Spleen (tissue), 11 donors: ENCODE measurements at regions not wholly inside any gene's neighbourhood (a gene's known extent, or its start where the extent isn't known, plus 50 kb on each side); places are given as distances from the start of the nearest gene placed in this dataset.

Source experiments
- DNase-seq: peaks from one replicate; pipeline ENCODE4 v3.0.0-alpha.2; 2020
- H3K27ac ChIP-seq, 8 donors: fragments of 200-600 bp; sonication (generic) in 7 of 8; 1 replicate in 4 of 8; 2 replicates in 4 of 8; pipeline versions ENCODE4 v1.5.0 to v1.8.0; 2016 to 2021; ENCODE audit warnings: inconsistent platforms in 4 of 8, mild to moderate bottlenecking in 4 of 8, moderate library complexity in 1 of 8
- H3K27me3 ChIP-seq, 7 donors: fragments of 200-600 bp; sonication (generic) in 6 of 7; replicated peaks in 1 of 7; 1 replicate in 4 of 7; 2 replicates in 3 of 7; pipeline versions ENCODE4 v1.5.0 to v1.8.0; 2016 to 2021; ENCODE audit warnings: inconsistent platforms in 3 of 7, mild to moderate bottlenecking in 1 of 7
- H3K36me3 ChIP-seq, 6 donors: fragments of 200-600 bp; sonication (generic) in 5 of 6; 1 replicate in 4 of 6; 2 replicates in 2 of 6; pipeline versions ENCODE4 v1.5.0 to v1.8.0; 2016 to 2021; ENCODE audit warnings: inconsistent platforms in 2 of 6
- H3K4me1 ChIP-seq, 6 donors: fragments of 200-600 bp; sonication (generic) in 5 of 6; 1 replicate in 3 of 6; 2 replicates in 3 of 6; pipeline versions ENCODE4 v1.5.0 to v1.8.0; 2016 to 2021; ENCODE audit warnings: inconsistent platforms in 3 of 6
- H3K4me3 ChIP-seq, 8 donors: fragments of 200-600 bp; sonication (generic) in 7 of 8; 1 replicate in 4 of 8; 2 replicates in 4 of 8; pipeline versions ENCODE4 v1.5.0 to v1.8.0; 2016 to 2021; ENCODE audit warnings: inconsistent platforms in 4 of 8, mild to moderate bottlenecking in 4 of 8, moderate library complexity in 2 of 8
- H3K9me3 ChIP-seq, 8 donors: fragments of 200-600 bp; sonication (generic) in 7 of 8; 1 replicate in 4 of 8; 2 replicates in 4 of 8; pipeline versions ENCODE4 v1.5.0 to v1.8.0; 2016 to 2021; ENCODE audit warnings: inconsistent platforms in 4 of 8
- POLR2A ChIP-seq, 3 donors: fragments of 450-650 bp; IDR thresholded peaks; one replicate each; pipeline ENCODE4 v1.5.1; 2017; ENCODE audit warnings: antibody characterized with exemption in 3 of 3, mild to moderate bottlenecking in 1 of 3
- POLR2AphosphoS5 ChIP-seq, 3 donors: sonication (generic); formaldehyde crosslinking; IDR thresholded peaks; one replicate each; pipeline ENCODE4 v1.5.1; 2017; ENCODE audit warnings: antibody characterized with exemption in 3 of 3
- WGBS, 5 donors: extraction: QIAGEN DNeasy Blood & Tissue Kit in 3 of 5; methylation state at CpG; one replicate each; pipeline versions ENCODE4 v1.1.5 to v1.1.7; 2013 to 2018; 5-methylcytosine and 5-hydroxymethylcytosine counted together
- intact Hi-C: fragments of 100-400 bp; cut with DNase I; formaldehyde crosslinking; loops from one replicate; pipeline ENCODE4 v1.15.0; 2023; ENCODE audit warnings: low total_unique reads
- TF ChIP-seq, protein P1 (sequence below), 11 experiments: fragments of 200-600 bp in 7 of 11; fragments of 450-650 bp in 4 of 11; sonication (generic) in 4 of 11; IDR thresholded peaks in 8 of 11; conservative IDR thresholded peaks in 3 of 11; 1 replicate in 7 of 11; 2 replicates in 4 of 11; pipeline versions ENCODE4 v1.4.0 to v1.8.0; 2016 to 2021; ENCODE audit warnings: antibody characterized with exemption in 11 of 11, inconsistent platforms in 4 of 11, mild to moderate bottlenecking in 1 of 11
- donor health status: healthy with polysubstance abuse.
- donor health status: DM: no; HTN: no; CAD: no; lungs with moderate emphysema.
- donor health status: DM: no; HTN: no; CAD: no.
- donor health status: Bipolar disorder and iron deficiency.
- donor health status: healthy.
- donor health status: DM: no; HTN: no; CAD: no.
- donor health status: DM: yes; HTN: yes; CAD: no.

DNA sequence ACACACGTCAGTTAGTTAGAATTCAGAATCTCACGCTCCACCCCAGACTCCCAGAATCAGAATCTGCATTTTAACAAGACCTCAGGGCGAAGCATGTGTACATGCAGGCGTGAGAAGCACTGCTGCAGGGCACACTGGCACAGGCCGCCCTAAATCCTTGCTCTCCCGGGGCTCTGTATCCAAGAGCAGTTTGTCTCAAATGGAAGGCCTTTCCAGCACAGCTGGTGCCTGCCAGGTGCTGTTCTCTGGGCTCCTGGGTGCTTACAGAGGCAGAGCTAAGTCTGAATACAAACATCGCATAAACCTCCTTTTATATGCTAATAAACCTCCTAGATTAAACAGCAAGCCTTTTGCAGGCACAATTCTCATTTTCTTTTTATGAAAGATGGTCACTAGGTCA lies 119.1 kb upstream of the CD93 start:
- no peak for TF ChIP-seq POLR2A (IDR thresholded peaks at IDR 0.05)
- no peak for TF ChIP-seq POLR2AphosphoS5 (IDR thresholded peaks at IDR 0.05)
- TF ChIP-seq, protein P1, sequence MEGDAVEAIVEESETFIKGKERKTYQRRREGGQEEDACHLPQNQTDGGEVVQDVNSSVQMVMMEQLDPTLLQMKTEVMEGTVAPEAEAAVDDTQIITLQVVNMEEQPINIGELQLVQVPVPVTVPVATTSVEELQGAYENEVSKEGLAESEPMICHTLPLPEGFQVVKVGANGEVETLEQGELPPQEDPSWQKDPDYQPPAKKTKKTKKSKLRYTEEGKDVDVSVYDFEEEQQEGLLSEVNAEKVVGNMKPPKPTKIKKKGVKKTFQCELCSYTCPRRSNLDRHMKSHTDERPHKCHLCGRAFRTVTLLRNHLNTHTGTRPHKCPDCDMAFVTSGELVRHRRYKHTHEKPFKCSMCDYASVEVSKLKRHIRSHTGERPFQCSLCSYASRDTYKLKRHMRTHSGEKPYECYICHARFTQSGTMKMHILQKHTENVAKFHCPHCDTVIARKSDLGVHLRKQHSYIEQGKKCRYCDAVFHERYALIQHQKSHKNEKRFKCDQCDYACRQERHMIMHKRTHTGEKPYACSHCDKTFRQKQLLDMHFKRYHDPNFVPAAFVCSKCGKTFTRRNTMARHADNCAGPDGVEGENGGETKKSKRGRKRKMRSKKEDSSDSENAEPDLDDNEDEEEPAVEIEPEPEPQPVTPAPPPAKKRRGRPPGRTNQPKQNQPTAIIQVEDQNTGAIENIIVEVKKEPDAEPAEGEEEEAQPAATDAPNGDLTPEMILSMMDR (IDR thresholded peaks at IDR 0.05 in 8 of 11, conservative IDR thresholded peaks at IDR 0.05 in 3 of 11) = no peak
- H3K4me1 ChIP-seq = peaks cover 0 to 7% (median 0%) of the 10 kb centered on the region in 6 donors
- 69 to 95% (median 90%) methylated on average over 7 of the region's 7 CpGs for WGBS, 5 donors
- H3K4me3 ChIP-seq = no peak overlapping the region
- H3K36me3 ChIP-seq = no peaks in the 10 kb centered on the region
- no peak overlapping the region for H3K27ac ChIP-seq
- intact Hi-C loops = no loop called here
- DNase-seq = no peak
- peaks cover 0 to 6% (median 0%) of the 10 kb centered on the region in 7 donors for H3K27me3 ChIP-seq
- H3K9me3 ChIP-seq = no peaks in the 10 kb centered on the region

GRCh38 chr20:23203951-23204730 lies 118.0 kb upstream of the CD93 start:
- DNase-seq = no peak

DNA sequence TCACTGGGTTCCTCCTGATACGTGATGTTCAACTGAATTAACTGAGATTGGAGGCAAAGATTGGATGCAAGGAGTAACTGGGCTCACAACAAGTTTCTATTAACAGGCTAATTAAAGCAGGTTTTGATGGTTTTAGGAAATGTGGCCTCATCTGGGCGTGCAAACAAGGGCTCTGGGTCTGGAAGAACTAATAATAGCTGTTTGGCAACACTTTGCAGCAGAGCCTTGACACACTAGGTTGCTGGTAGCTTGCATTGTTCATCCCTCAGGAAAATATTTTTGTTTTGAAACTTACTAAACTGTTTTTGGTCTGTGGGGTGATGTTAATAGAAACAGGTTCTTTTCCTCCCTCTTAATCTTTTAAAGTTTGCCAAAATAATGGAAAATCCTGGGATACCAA lies 117.2 kb upstream of the CD93 start:
- no peak for DNase-seq
- Histone ChIP-seq H3K4me1 (peaks cover 0 to 7% (median 0%) of the 10 kb centered on the region in 6 donors), H3K9me3 (no peaks in the 10 kb centered on the region), H3K4me3 (no peak overlapping the region), H3K27me3 (peaks cover 0 to 6% (median 0%) of the 10 kb centered on the region in 7 donors), H3K36me3 (no peaks in the 10 kb centered on the region), H3K27ac (peak overlapping the region in 1 of 8 donors; percentile 17)
- intact Hi-C loops = no loop called here
- 31 to 71% (median 52%) methylated on average over 2 of the region's 2 CpGs for WGBS, 5 donors
- TF ChIP-seq POLR2AphosphoS5 (IDR thresholded peaks at IDR 0.05) (no peak), POLR2A (IDR thresholded peaks at IDR 0.05) (no peak)
- TF ChIP-seq, protein P1 (IDR thresholded peaks at IDR 0.05 in 8 of 11, conservative IDR thresholded peaks at IDR 0.05 in 3 of 11) = no peak

More at GRCh38 chr20:23203951-23204730, 118.0 kb upstream of the CD93 start:
- no peak overlapping the region for H3K4me3 ChIP-seq
- WGBS, 5 donors = 73 to 92% (median 89%) methylated on average over 9 of the region's 9 CpGs
- no peaks in the 10 kb centered on the region for H3K9me3 ChIP-seq
- TF ChIP-seq, protein P1 (IDR thresholded peaks at IDR 0.05 in 8 of 11, conservative IDR thresholded peaks at IDR 0.05 in 3 of 11) = no peak
- TF ChIP-seq POLR2A (IDR thresholded peaks at IDR 0.05) = no peak
- TF ChIP-seq POLR2AphosphoS5 (IDR thresholded peaks at IDR 0.05) = no peak
- H3K36me3 ChIP-seq = no peaks in the 10 kb centered on the region
- no peak overlapping the region for H3K27ac ChIP-seq
- intact Hi-C loops = no loop called here
- H3K27me3 ChIP-seq = peaks cover 0 to 6% (median 0%) of the 10 kb centered on the region in 7 donors
- H3K4me1 ChIP-seq = peaks cover 0 to 7% (median 0%) of the 10 kb centered on the region in 6 donors

GRCh38 chr20:23201658-23202057 lies 115.5 kb upstream of the CD93 start:
- no peak overlapping the region for H3K27ac ChIP-seq
- intact Hi-C loops = no loop called here
- no peaks in the 10 kb centered on the region for H3K36me3 ChIP-seq
- peaks cover 0 to 7% (median 0%) of the 10 kb centered on the region in 6 donors for H3K4me1 ChIP-seq
- H3K4me3 ChIP-seq = no peak overlapping the region
- 82 to 93% (median 85%) methylated on average over 6 of the region's 6 CpGs for WGBS, 5 donors
- H3K27me3 ChIP-seq = peaks cover 0 to 6% (median 0%) of the 10 kb centered on the region in 7 donors
- no peak for DNase-seq
- H3K9me3 ChIP-seq = no peaks in the 10 kb centered on the region
- TF ChIP-seq POLR2AphosphoS5 (IDR thresholded peaks at IDR 0.05) = no peak
- no peak for TF ChIP-seq POLR2A (IDR thresholded peaks at IDR 0.05)
- TF ChIP-seq, protein P1 (IDR thresholded peaks at IDR 0.05 in 8 of 11, conservative IDR thresholded peaks at IDR 0.05 in 3 of 11) = no peak
